Erythroblast (primary cell): ENCODE measurements at regions not wholly inside any gene's neighbourhood (a gene's known extent, or its start where the extent isn't known, plus 50 kb on each side); places are given as distances from the start of the nearest gene placed in this dataset.

ENCODE experiments used
- GATA1 ChIP-seq: IDR thresholded peaks from 2 replicates; pipeline ENCODE4 v1.6.1; 2011; ENCODE audit warnings: low read depth, mild to moderate bottlenecking, control low read depth, low read length, moderate library complexity
- POLR2A ChIP-seq: IDR thresholded peaks from 2 replicates; pipeline ENCODE4 v1.6.1; 2011; ENCODE audit warnings: mild to moderate bottlenecking, low read length

- TF ChIP-seq GATA1: no peak
- TF ChIP-seq POLR2A: no peak
Measured at GRCh38 chr5:4647955-4648354, 492.2 kb upstream of the ADAMTS16 start.
